K562 (cell line): ENCODE measurements at regions not wholly inside any gene's neighbourhood (a gene's known extent, or its start where the extent isn't known, plus 50 kb on each side); places are given as distances from the start of the nearest gene placed in this dataset.

Source experiments
- ATAC-seq: fragments of 200-7000 bp; cut with Tn5 transposase; 3 replicates; pipeline ENCODE4 v1.9.1; 2020; ENCODE audit warnings: moderate library complexity
- BruUV-seq: library from RNA; stranded (reverse); fragments of 400-500 nt; replicated peaks from 2 replicates; lab custom pipeline; 2021; lab: Mats Ljungman, UMichigan
- CTCF ChIA-PET: fragments of 300-600 bp; formaldehyde crosslinking; extraction: SDS; loops from one replicate; lab custom pipeline; 2021; ENCODE audit warnings: low intra/inter-chr PET ratio; lab: Yijun Ruan, JAX
- POLR2A ChIA-PET: fragments of 300-600, 350-650 bp; sonication (Branson Sonifier 250); formaldehyde crosslinking; extraction: SDS; loops from one replicate; lab custom pipeline; 2021; ENCODE audit warnings: antibody characterized with exemption, inconsistent platforms; lab: Yijun Ruan, JAX
- DNase-seq, 4 experiments: peaks; one replicate each; pipeline versions ENCODE4 v3.0.0 to v3.0.0-alpha.2; 2011 to 2018; ENCODE audit warnings: low spot score in 3 of 4, mixed read lengths in 3 of 4; ENCODE audit errors: extremely low read depth in 1 of 4
- FAIRE-seq: peaks from 2 replicates; lab custom pipeline; 2011; peaks lifted over from hg19 to GRCh38; lab: Jason Lieb, UNC
- H2AFZ ChIP-seq: 2 replicates; pipeline ENCODE4 v1.6.0; 2011; ENCODE audit warnings: low read depth, low read length, control low read depth, inconsistent platforms
- H3K27ac ChIP-seq: fragments of 200-600 bp; 3 replicates; pipeline ENCODE4 v1.8.0; 2011; ENCODE audit warnings: low read depth, mild to moderate bottlenecking, control low read depth, inconsistent platforms, low read length, moderate library complexity, mixed read lengths; ENCODE audit errors: extremely low read depth
- H3K27me3 ChIP-seq, 2 experiments: fragments of 300-600 bp in 1 of 2; 2 replicates in 1 of 2; 3 replicates in 1 of 2; pipeline versions ENCODE4 v1.6.0 to v1.8.0; 2011; ENCODE audit warnings: inconsistent platforms in 2 of 2, low read length in 2 of 2, mild to moderate bottlenecking in 1 of 2, mixed read lengths in 1 of 2, moderate library complexity in 1 of 2; ENCODE audit not compliant: control insufficient read depth in 2 of 2, insufficient read depth in 2 of 2
- H3K36me3 ChIP-seq: fragments of 300-600 bp; 3 replicates; pipeline ENCODE4 v1.8.0; 2011; ENCODE audit warnings: mild to moderate bottlenecking, low read length, inconsistent platforms; ENCODE audit not compliant: control insufficient read depth, insufficient read depth
- H3K4me1 ChIP-seq, 2 experiments: fragments of 200-600 bp in 1 of 2; replicated peaks in 1 of 2; 2 replicates in 1 of 2; 3 replicates in 1 of 2; pipeline versions ENCODE4 v1.5.1 to v1.8.0; 2011; ENCODE audit warnings: inconsistent platforms in 2 of 2, low read length in 2 of 2, mild to moderate bottlenecking in 1 of 2, mixed read lengths in 1 of 2, moderate library complexity in 1 of 2; ENCODE audit not compliant: control insufficient read depth in 2 of 2, insufficient read depth in 2 of 2
- H3K4me2 ChIP-seq: 2 replicates; pipeline ENCODE4 v1.6.1; 2011; ENCODE audit warnings: low read length, control low read depth, inconsistent platforms, mixed read lengths; ENCODE audit not compliant: insufficient read depth
- H3K4me3 ChIP-seq: fragments of 200-600 bp; sonication (generic), shearing (Covaris generic); 2 replicates; pipeline ENCODE4 v1.5.1; 2016; ENCODE audit warnings: control low read depth, inconsistent platforms
- H3K79me2 ChIP-seq: fragments of 200-600 bp; 3 replicates; pipeline ENCODE4 v1.8.0; 2011; ENCODE audit warnings: low read length, inconsistent platforms; ENCODE audit not compliant: control insufficient read depth, insufficient read depth
- H3K9ac ChIP-seq, 2 experiments: 2 replicates each; pipeline versions ENCODE4 v1.6.0 to v1.6.1; 2011; ENCODE audit warnings: low read depth in 2 of 2, low read length in 2 of 2, control low read depth in 1 of 2, inconsistent platforms in 1 of 2, mild to moderate bottlenecking in 1 of 2, mixed read lengths in 1 of 2; ENCODE audit not compliant: insufficient read depth in 1 of 2
- H3K9me1 ChIP-seq: one replicate; pipeline ENCODE4 v1.6.0; 2011; ENCODE audit warnings: inconsistent platforms, mild to moderate bottlenecking, low read length, moderate library complexity; ENCODE audit not compliant: control insufficient read depth, insufficient read depth
- H3K9me3 ChIP-seq: replicated peaks from 2 replicates; pipeline ENCODE4 v1.5.1; 2011; ENCODE audit warnings: low read depth, low read length, inconsistent platforms; ENCODE audit not compliant: control insufficient read depth, insufficient read depth
- H4K20me1 ChIP-seq: replicated peaks from 2 replicates; pipeline ENCODE4 v1.6.1; 2011; ENCODE audit warnings: low read length, inconsistent platforms, mixed read lengths; ENCODE audit not compliant: control insufficient read depth, insufficient read depth
- BRF1 ChIP-seq: IDR thresholded peaks from 3 replicates; pipeline ENCODE4 v1.6.1; 2011; ENCODE audit warnings: borderline replicate concordance, mild to moderate bottlenecking; ENCODE audit not compliant: insufficient read length; ENCODE audit errors: extremely low read depth
- CBX5 ChIP-seq: IDR thresholded peaks from 2 replicates; pipeline ENCODE4 v1.6.1; 2014; ENCODE audit warnings: low read depth, borderline replicate concordance
- CREB1 ChIP-seq, 2 experiments: sonication (generic) in 1 of 2; formaldehyde crosslinking in 1 of 2; IDR thresholded peaks; 2 replicates each; pipeline versions ENCODE4 v1.6.1 to v1.8.0; 2012 to 2022; ENCODE audit warnings: inconsistent platforms in 1 of 2, mild to moderate bottlenecking in 1 of 2, missing genetic modification reagents in 1 of 2, moderate library complexity in 1 of 2
- GABPB2 ChIP-seq: fragments of 250-450 bp; sonication (Bioruptor Pico); conservative IDR thresholded peaks from 2 replicates; pipeline ENCODE4 v1.5.1; 2021; ENCODE audit warnings: mild to moderate bottlenecking
- HIVEP1 ChIP-seq: fragments of 250-450 bp; sonication (Bioruptor Pico); IDR thresholded peaks from 2 replicates; pipeline ENCODE4 v1.4.0; 2020; ENCODE audit warnings: mild to moderate bottlenecking
- LARP7 ChIP-seq: fragments of 450-650 bp; IDR thresholded peaks from 2 replicates; pipeline ENCODE4 v1.6.1; 2016
- MAX ChIP-seq: sonication (generic); formaldehyde crosslinking; IDR thresholded peaks from 2 replicates; pipeline ENCODE4 v1.9.0; 2022; ENCODE audit warnings: mild to moderate bottlenecking, missing genetic modification reagents
- PRPF4 ChIP-seq: fragments of 200-400 bp; formaldehyde crosslinking; IDR thresholded peaks from one replicate; pipeline ENCODE4 v1.6.1; 2017; ENCODE audit warnings: low read length, low read depth, mild to moderate bottlenecking; ENCODE audit not compliant: insufficient read depth, poor library complexity, severe bottlenecking
- RBM39 ChIP-seq: fragments of 200-400 bp; formaldehyde crosslinking; optimal IDR thresholded peaks from 2 replicates; pipeline ENCODE3; 2018; ENCODE audit warnings: low read depth, low read length
- SRSF1 ChIP-seq: fragments of 200-400 bp; formaldehyde crosslinking; IDR thresholded peaks from 2 replicates; pipeline ENCODE4 v1.6.1; 2017; ENCODE audit warnings: mild to moderate bottlenecking, low read depth, low read length, moderate library complexity
- TAL1 ChIP-seq: fragments of 450-650 bp; IDR thresholded peaks from 2 replicates; pipeline ENCODE4 v1.6.1; 2016; ENCODE audit warnings: mild to moderate bottlenecking
- TRIM28 ChIP-seq: fragments of 450-650 bp; IDR thresholded peaks from 2 replicates; pipeline ENCODE4 v1.6.1; 2017
- ZNF589 ChIP-seq: fragments of 200-800 bp; sonication (Bioruptor generic); IDR thresholded peaks from 2 replicates; pipeline ENCODE4 v1.6.1; 2016; ENCODE audit warnings: low read depth, missing genetic modification characterization, missing compliant biosample characterization
- WGBS: fragments of 100-300 bp; shearing (Covaris generic); methylation state at CpG from one replicate; pipeline ENCODE4 v1.1.6; 2016; ENCODE audit warnings: low coverage, mixed read lengths; ENCODE audit not compliant: insufficient coverage; ENCODE audit errors: missing lambda C conversion rate; 5-methylcytosine and 5-hydroxymethylcytosine counted together
- in situ Hi-C: fragments of 300-500 bp; cut with MboI; formaldehyde crosslinking; loops from 4 replicates; pipeline ENCODE4 v1.15.0; 2018; ENCODE audit warnings: inconsistent platforms, mixed read lengths
- intact Hi-C: fragments of 100-400 bp; cut with micrococcal nuclease; formaldehyde crosslinking; loops from 2 replicates; pipeline ENCODE4 v1.14.2; 2022

DNA sequence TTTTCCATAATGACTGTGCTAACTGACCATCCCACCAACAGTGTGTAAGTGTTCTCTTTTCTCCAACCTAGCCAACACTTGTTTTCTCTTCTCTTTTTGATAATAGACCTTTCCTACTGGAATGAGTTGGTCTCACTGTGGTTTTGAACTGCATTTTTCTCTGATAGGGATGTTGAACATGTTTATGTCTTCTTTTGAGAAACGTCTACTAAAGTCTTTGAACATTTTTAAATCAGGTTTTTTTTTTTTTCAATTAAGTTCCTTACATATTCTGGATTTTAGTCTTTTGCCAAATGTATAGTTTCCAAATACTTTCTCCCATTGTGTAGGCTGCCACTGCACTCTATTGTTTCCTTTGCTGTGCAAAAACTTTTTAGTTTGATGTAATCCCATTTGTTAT is 405.5 kb upstream of the FIGN start (continued):
- TF ChIP-seq BRF1 (no peak), SRSF1 (no peak), RBM39 (no peak), TRIM28 (no peak), ZNF589 (CRISPR knock-in tag) (no peak)

DNA sequence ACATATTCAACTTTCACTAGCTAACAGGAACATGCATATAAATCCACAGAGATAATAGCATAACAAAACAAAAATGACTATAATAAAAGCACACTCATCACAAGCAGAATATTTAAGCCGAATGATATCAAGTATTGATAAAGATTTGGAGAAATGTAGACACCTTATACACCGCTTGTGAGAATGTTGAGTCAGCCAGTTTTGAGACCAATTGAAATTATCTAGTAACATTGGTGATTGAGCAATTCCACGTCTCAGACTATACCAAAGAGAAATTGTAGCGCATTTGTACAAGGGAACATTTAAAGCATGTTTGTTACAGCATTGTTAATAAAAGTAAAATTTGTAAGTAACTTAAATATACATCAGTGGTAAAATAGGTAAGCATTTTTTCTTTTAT is 402.9 kb upstream of the FIGN start:
- no peaks in the 10 kb centered on the region for H4K20me1 ChIP-seq
- no TSS peak for BruUV-seq
- ATAC-seq: no peak
- POLR2A ChIA-PET: no interaction called here
- H3K36me3 ChIP-seq: no peaks in the 10 kb centered on the region
- no peaks in the 10 kb centered on the region for H3K4me1 ChIP-seq
- DNase-seq: no peak
- no peak overlapping the region for H3K27ac ChIP-seq
- FAIRE-seq: no peak
- H3K4me2 ChIP-seq: no peak overlapping the region
- H3K79me2 ChIP-seq: no peaks in the 10 kb centered on the region
- H2AFZ ChIP-seq: no peak overlapping the region
- H3K27me3 ChIP-seq: no peaks in the 10 kb centered on the region
- H3K4me3 ChIP-seq: no peak overlapping the region
- 0% methylated on average over 4 of the region's 4 CpGs for WGBS
- no peak for TF ChIP-seq RBM39
- 0 out of 2 replicates have a peak, but pooled peaks cover 2% of the 10 kb centered on the region for H3K9me3 ChIP-seq
- CTCF ChIA-PET: no interaction called here
- H3K9ac ChIP-seq: no peak overlapping the region
- intact Hi-C loops: no loop called here
- no peaks in the 10 kb centered on the region for H3K9me1 ChIP-seq
- in situ Hi-C loops: no loop called here

DNA sequence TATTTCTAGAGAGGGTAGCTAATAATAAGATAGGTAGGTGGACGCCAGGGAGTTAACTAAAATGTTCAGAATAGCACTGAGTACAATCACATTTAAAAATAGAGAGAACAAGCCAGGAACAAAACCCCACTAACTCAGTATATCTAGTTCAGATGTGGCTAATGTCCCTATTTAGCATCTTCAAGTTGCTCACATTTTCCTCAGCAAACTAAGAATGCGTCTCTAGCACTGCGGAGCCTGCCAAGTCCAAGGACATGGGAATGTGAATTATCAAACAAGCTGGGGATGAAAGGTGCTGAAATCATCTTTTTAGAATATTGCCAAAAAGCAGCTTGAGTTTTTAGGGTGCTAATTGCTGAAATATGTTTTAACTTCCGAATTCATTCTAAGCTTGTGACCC is 398.5 kb upstream of the FIGN start:
- BruUV-seq: no TSS peak

More for the DNA sequence above, 398.5 kb upstream of the FIGN start:
- Histone ChIP-seq H3K27me3 (no peaks in the 10 kb centered on the region), H3K9ac (no peak overlapping the region), H3K36me3 (no peaks in the 10 kb centered on the region), H3K4me3 (no peak overlapping the region), H3K4me2 (no peak overlapping the region), H3K9me1 (no peaks in the 10 kb centered on the region), H2AFZ (no peak overlapping the region), H3K27ac (no peak overlapping the region), H3K4me1 (no peaks in the 10 kb centered on the region), H3K9me3 (0 out of 2 replicates have a peak, but pooled peaks cover 2% of the 10 kb centered on the region), H4K20me1 (no peaks in the 10 kb centered on the region), H3K79me2 (no peaks in the 10 kb centered on the region)
- ChIA-PET CTCF (no interaction called here), POLR2A (no interaction called here)
- DNase-seq: no peak
- 6% methylated on average over 4 of the region's 4 CpGs for WGBS
- in situ Hi-C loops: no loop called here
- no peak for TF ChIP-seq CBX5
- no peak for TF ChIP-seq HIVEP1 (CRISPR knock-in tag)
- TF ChIP-seq TAL1: no peak
- TF ChIP-seq GABPB2: no peak
- no peak for TF ChIP-seq PRPF4
- no peak for TF ChIP-seq LARP7
- TF ChIP-seq CREB1 (IDR thresholded peaks at IDR 0.05): no peak
- no peak for TF ChIP-seq CREB1 (CRISPR knock-in tag; IDR thresholded peaks at IDR 0.05)
- no peak for TF ChIP-seq MAX (CRISPR knock-in tag)
- intact Hi-C loops: no loop called here
- FAIRE-seq: no peak
- ATAC-seq: no peak
